HUES48 (cell line): ENCODE measurements at regions not wholly inside any gene's neighbourhood (a gene's known extent, or its start where the extent isn't known, plus 50 kb on each side); places are given as distances from the start of the nearest gene placed in this dataset.

Experiments
- H3K27ac ChIP-seq: one replicate; pipeline ENCODE4 v1.7.0; 2013; ENCODE audit warnings: low read depth, low read length, inconsistent platforms
- H3K27me3 ChIP-seq: 2 replicates; pipeline ENCODE4 v1.6.1; 2013; ENCODE audit warnings: mild to moderate bottlenecking, low read length; ENCODE audit not compliant: control insufficient read depth, insufficient read depth
- H3K36me3 ChIP-seq: 2 replicates; pipeline ENCODE4 v1.6.1; 2013; ENCODE audit warnings: low read length; ENCODE audit not compliant: control insufficient read depth, insufficient read depth
- H3K4me1 ChIP-seq: 2 replicates; pipeline ENCODE4 v1.6.1; 2013; ENCODE audit warnings: mild to moderate bottlenecking, low read length; ENCODE audit not compliant: control insufficient read depth, insufficient read depth
- H3K4me3 ChIP-seq: 2 replicates; pipeline ENCODE4 v1.5.1; 2013; ENCODE audit warnings: mild to moderate bottlenecking, low read depth, low read length
- H3K9ac ChIP-seq: 2 replicates; pipeline ENCODE4 v1.6.1; 2013; ENCODE audit warnings: mild to moderate bottlenecking, low read depth, low read length, moderate library complexity
- H3K9me3 ChIP-seq: 2 replicates; pipeline ENCODE4 v1.6.1; 2013; ENCODE audit warnings: low read length; ENCODE audit not compliant: control insufficient read depth, insufficient read depth

DNA sequence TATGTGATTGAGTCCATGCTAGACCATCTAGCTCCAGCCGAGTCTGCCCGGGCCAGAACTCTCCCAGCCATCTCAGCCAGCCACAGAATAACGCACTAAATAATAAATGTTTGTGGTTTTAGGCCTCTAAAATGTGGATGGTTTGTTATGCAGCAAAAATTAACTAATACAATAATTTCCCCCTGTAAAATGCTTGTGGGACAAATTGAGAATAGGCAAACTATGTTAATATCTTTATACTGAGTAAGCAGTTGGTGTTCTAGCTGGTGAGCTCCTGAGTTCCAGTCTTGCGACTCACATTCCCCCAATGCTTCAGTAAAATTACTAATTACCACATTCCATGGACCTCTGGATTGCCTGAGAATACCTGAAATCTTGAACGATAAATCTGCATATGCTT, 316.8 kb upstream of the NFE2L3 start:
- Histone ChIP-seq H3K4me1 (peaks cover 28% of the 10 kb centered on the region), H3K27ac (no peak overlapping the region), H3K4me3 (no peak overlapping the region)

DNA sequence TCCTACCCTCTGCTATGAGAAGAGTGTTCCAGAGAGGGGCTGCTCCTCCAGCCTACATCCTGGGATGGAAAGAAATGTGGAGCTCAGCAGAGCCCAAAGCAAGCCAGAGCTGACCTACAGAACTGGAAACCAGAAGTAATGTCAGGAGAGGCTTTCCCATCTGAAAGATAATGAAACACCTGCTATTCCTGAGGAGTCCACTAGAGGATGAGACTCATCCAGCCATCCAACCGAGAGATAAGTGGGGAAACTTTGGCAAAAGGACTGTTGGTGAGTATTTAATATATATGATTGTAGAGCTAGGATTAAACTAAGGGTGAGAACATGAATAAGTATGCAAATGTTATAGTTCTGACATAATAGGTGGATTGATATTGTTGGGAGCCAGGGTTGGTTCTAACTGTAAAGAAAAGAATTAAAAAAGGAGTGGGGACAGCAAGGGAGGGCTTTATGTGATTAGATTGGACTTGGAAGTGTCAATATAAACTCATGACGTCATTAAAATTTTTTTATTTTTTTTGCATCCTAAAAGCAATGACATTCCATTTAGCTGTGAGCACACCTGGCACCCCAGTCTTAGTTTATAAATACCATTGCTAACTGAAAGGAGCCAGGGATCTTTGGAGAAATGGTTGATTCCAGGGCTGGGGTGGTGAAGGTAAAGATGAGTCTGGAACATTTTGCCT, 312.8 kb upstream of the NFE2L3 start:
- H3K27me3 ChIP-seq = no peaks in the 10 kb centered on the region
- no peak overlapping the region for H3K9ac ChIP-seq
- H3K4me1 ChIP-seq = no peaks in the 10 kb centered on the region
- no peaks in the 10 kb centered on the region for H3K36me3 ChIP-seq
- H3K9me3 ChIP-seq = no peaks in the 10 kb centered on the region
- H3K27ac ChIP-seq = no peak overlapping the region
- H3K4me3 ChIP-seq = no peak overlapping the region

More for the DNA sequence above, 316.8 kb upstream of the NFE2L3 start:
- Histone ChIP-seq H3K9me3 (no peaks in the 10 kb centered on the region), H3K36me3 (no peaks in the 10 kb centered on the region), H3K27me3 (no peaks in the 10 kb centered on the region), H3K9ac (no peak overlapping the region)

DNA sequence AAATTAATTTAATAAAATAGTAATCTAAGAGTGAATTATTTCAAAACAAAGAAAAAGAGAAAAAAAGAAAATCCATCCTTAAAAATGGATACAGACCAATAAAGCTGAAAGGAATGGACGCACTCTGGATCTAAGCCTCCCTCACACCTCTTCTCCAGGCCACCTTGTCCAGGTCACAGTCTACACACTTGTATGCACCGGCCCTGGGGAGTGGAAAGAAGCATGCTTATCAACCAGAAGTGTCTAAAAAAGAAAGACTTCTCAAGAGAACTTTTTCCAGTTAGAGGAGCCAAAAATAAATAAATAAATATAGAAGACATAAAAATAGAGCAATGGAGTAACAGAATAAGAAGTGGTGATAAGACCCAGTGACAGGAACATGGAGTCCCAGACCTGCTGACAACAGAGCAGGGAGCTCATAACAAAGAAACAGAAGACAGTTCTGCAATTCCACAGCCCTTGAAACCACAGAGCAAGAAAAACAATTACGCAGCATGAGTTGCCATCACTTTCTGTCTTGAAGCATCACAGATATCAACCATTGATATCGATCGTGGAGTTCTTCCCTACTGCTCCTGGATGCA, 311.7 kb upstream of the NFE2L3 start:
- H3K4me1 ChIP-seq = no peaks in the 10 kb centered on the region
- H3K9me3 ChIP-seq = no peaks in the 10 kb centered on the region
- H3K27me3 ChIP-seq = no peaks in the 10 kb centered on the region
- H3K36me3 ChIP-seq = no peaks in the 10 kb centered on the region
- no peak overlapping the region for H3K4me3 ChIP-seq
- no peak overlapping the region for H3K27ac ChIP-seq
- H3K9ac ChIP-seq = no peak overlapping the region

DNA sequence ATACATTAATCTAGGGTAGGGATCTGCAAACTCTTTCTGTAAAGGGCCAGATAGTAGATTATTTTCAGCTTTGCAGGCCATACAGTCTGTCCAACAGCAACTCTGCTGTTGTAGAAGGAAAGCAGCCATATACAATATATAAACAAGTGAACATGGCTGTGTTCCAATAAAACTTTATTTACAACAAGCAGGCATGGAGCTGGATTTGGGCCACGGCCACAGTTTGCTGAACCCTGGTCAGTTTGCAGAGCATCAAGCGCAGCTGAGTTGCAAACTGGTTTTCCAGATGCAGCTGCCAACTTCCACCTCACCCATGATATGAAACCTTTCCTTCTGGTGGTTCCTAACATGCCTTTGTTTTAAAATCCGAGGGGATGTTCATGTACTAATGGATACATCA, 310.4 kb upstream of the NFE2L3 start:
- no peak overlapping the region for H3K27ac ChIP-seq
- H3K9ac ChIP-seq = no peak overlapping the region
- H3K36me3 ChIP-seq = no peaks in the 10 kb centered on the region
- H3K9me3 ChIP-seq = no peaks in the 10 kb centered on the region
- no peaks in the 10 kb centered on the region for H3K27me3 ChIP-seq
- no peaks in the 10 kb centered on the region for H3K4me1 ChIP-seq
- H3K4me3 ChIP-seq = no peak overlapping the region

DNA sequence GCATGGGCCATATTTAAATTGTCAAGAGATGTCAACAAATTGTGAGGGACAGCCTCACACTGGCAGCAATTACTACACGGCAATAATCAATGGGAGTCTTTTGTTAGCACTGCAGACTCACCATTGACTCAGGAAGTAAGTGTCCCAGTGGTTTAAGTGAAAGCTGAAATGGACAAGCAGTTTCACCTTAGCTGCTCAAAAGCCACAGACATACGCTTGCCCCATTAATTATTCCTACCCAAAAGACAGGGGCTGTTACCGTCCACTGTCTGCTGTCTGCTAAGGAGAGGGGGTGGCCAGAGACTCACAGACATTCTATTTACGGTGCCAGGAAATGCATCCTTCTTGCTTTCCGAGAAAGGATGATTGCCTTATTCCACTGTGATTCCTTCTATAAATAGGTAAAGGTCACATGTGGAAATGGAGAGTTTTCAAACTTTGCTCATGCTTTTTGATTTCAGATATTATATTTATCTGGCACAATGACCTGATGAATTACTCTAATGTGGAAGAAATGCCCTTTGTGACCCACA, 309.7 kb upstream of the NFE2L3 start:
- H3K9ac ChIP-seq = no peak overlapping the region
- no peaks in the 10 kb centered on the region for H3K4me1 ChIP-seq
- no peaks in the 10 kb centered on the region for H3K9me3 ChIP-seq
- no peak overlapping the region for H3K4me3 ChIP-seq
- H3K36me3 ChIP-seq = no peaks in the 10 kb centered on the region
- no peaks in the 10 kb centered on the region for H3K27me3 ChIP-seq
- H3K27ac ChIP-seq = no peak overlapping the region

DNA sequence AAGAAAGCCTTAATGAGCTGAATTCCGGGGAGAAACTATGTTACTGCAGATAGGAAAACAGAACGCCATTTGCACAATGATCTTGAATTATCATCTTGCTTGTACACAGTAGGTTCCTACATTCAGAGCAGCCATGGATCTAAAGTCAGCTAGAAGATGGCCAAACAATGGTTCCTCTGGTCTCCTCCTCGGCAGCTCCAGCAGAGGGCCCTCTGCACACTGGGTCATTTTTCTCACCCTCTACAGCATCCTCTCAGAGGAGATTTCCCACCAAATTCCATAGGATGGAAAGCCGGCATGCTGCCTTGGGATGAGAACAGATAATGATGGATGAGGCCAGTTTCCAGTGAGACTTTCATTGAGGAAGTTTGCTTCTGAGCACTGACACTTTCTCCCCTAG, 308.5 kb upstream of the NFE2L3 start:
- Histone ChIP-seq H3K36me3 (no peaks in the 10 kb centered on the region), H3K27me3 (no peaks in the 10 kb centered on the region), H3K4me3 (no peak overlapping the region), H3K9ac (no peak overlapping the region), H3K27ac (no peak overlapping the region), H3K4me1 (no peaks in the 10 kb centered on the region; the same call in 1 of the 2 replicates), H3K9me3 (no peaks in the 10 kb centered on the region)

DNA sequence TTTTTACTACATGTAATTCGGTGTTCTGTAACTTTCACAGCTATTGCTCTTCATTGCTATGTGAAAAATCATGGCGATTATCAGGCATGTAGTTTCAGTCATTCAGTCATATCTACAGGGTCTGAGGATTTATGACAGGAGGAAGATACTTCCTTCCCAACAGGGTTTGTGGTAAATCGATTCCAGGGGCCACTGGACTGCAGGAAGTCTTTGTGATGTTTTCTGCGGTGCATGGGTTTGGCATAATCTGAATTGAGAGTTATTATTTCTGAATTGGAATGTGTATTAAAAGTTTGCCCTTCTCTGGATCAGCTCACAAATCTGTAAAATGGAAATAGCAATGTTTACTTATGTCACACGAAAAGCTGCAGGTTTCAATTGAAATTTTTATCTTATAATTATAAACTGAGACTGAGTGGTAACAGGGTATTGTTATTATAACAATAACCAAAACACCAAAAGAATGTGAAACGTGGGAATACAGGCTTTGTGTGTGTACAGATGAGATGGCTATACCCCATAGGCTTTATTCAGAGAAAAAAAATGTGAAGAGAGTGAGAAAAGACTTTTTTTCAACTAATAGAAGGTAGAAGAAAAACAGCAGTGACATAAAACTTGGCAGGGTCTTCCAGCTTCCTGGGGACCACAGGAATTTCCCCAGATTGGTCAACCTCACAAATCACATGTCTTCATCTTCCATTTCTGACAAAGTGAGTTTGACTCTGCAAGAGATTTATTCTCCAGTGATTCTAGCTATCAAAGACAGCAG, 307.7 kb upstream of the NFE2L3 start:
- Histone ChIP-seq H3K9me3 (no peaks in the 10 kb centered on the region), H3K4me1 (no peaks in the 10 kb centered on the region; the same call in 1 of the 2 replicates), H3K36me3 (no peaks in the 10 kb centered on the region), H3K4me3 (no peak overlapping the region), H3K27ac (no peak overlapping the region), H3K27me3 (no peaks in the 10 kb centered on the region), H3K9ac (no peak overlapping the region)

DNA sequence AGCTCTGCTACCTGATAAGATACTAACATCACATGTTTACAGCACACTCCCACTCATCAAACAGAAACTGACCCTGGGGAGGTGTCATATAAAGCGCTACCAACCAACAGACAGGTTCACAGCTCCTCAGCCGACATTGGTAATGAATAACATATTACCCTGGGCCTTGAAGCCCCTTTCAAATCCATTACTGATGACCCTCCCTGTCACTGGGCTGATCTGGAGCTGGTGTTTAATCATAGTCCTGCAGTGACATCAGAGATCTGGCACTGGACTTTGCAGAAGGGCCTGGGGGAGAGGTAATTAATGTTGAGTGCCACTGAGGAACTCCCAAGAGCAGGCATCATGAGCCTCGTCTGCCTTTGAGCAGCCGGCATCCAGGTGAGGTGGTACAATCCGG, 306.5 kb upstream of the NFE2L3 start:
- Histone ChIP-seq H3K27ac (no peak overlapping the region), H3K4me3 (no peak overlapping the region), H3K36me3 (no peaks in the 10 kb centered on the region), H3K4me1 (no peaks in the 10 kb centered on the region; the same call in 1 of the 2 replicates), H3K9me3 (no peaks in the 10 kb centered on the region), H3K27me3 (no peaks in the 10 kb centered on the region), H3K9ac (no peak overlapping the region)

DNA sequence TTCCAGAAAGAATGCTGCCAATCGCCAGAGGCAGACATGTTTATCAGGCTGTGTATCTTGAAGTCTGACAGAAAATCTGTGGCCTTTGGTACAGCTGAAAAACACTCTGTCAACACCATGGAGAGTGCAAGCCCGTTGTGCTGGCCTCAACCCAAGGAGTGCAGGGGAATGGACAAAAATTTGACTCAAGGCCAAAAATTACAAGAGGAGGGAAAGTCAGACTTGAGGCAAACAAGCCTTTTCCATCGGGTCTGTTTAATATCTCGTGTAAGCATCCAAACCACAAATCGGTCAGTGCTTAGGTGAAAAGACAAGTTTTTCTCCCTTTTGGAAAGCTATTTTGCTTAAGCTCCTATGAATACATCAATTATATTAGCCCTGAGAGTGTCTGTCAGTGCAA, 305.3 kb upstream of the NFE2L3 start:
- Histone ChIP-seq H3K36me3 (no peaks in the 10 kb centered on the region), H3K9me3 (no peaks in the 10 kb centered on the region), H3K27me3 (peaks cover 1% of the 10 kb centered on the region), H3K4me1 (no peaks in the 10 kb centered on the region; the same call in 1 of the 2 replicates), H3K27ac (no peak overlapping the region), H3K9ac (no peak overlapping the region), H3K4me3 (no peak overlapping the region)

DNA sequence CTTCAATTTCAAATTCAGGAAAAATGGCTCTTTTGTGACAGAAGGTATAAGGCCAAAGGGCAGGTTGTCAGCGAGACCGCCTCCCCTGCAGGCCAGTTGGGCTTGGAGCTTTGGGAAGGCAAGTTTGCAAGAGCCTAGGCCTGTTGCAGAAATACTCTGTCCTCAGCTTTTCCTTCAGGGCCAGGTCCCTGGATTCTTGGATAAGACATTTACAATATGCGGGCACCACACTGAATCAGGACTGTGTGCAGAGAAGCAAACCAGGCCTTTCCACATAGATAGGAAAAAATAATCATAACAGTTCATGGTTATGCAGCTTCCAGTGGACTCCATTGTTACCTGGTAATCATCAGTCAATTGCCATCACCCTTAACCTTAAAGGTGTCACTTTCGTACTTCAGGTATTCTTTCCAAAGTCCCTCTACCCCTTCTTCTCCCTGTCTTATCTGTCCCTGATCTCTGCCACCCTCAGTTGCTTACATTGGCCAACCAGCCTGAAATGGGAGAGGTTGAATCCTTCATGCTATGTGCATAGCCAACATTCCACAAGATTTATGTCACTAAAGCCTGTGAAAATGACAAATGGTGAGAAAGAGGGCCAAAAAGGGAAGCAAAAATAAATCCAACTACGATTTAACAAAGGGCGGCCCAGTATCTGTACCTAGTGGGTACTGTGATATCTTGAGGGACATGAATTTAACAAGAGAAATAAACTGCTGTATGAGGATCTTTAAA, 304.5 kb upstream of the NFE2L3 start:
- Histone ChIP-seq H3K36me3 (no peaks in the 10 kb centered on the region), H3K27ac (no peak overlapping the region), H3K27me3 (peaks cover 9% of the 10 kb centered on the region), H3K4me3 (no peak overlapping the region), H3K4me1 (peaks cover 3% of the 10 kb centered on the region; the same call in 1 of the 2 replicates), H3K9ac (no peak overlapping the region), H3K9me3 (no peaks in the 10 kb centered on the region)
